ENCODE measurements at regions not wholly inside any gene's neighbourhood (a gene's known extent, or its start where the extent isn't known, plus 50 kb on each side); places are given as distances from the start of the nearest gene placed in this dataset.

GRCh38 chr6:167679790-167680604 is 146.7 kb upstream of the AFDN start:
- TF ChIP-seq, protein P1, sequence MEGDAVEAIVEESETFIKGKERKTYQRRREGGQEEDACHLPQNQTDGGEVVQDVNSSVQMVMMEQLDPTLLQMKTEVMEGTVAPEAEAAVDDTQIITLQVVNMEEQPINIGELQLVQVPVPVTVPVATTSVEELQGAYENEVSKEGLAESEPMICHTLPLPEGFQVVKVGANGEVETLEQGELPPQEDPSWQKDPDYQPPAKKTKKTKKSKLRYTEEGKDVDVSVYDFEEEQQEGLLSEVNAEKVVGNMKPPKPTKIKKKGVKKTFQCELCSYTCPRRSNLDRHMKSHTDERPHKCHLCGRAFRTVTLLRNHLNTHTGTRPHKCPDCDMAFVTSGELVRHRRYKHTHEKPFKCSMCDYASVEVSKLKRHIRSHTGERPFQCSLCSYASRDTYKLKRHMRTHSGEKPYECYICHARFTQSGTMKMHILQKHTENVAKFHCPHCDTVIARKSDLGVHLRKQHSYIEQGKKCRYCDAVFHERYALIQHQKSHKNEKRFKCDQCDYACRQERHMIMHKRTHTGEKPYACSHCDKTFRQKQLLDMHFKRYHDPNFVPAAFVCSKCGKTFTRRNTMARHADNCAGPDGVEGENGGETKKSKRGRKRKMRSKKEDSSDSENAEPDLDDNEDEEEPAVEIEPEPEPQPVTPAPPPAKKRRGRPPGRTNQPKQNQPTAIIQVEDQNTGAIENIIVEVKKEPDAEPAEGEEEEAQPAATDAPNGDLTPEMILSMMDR (conservative IDR thresholded peaks at IDR 0.05): no peak
- no peak for TF ChIP-seq EZH2 (IDR thresholded peaks at IDR 0.05; ENCODE audit: low read depth)
